RWPE1 (cell line): ENCODE measurements at regions not wholly inside any gene's neighbourhood (a gene's known extent, or its start where the extent isn't known, plus 50 kb on each side); places are given as distances from the start of the nearest gene placed in this dataset.
"Not testable (repeated sequence)": the region's sequence is repeated elsewhere in the genome, so short reads cannot be mapped to it uniquely, and the experiment has no call there.

Experiments used
- CTCF ChIA-PET: fragments of 350-600 bp; sonication (Branson Sonifier 250); formaldehyde crosslinking; extraction: SDS; loops from one replicate; lab custom pipeline; 2021; lab: Yijun Ruan, JAX
- POLR2A ChIA-PET: fragments of 400-600 bp; formaldehyde crosslinking; extraction: SDS; loops from one replicate; lab custom pipeline; 2020; ENCODE audit warnings: antibody characterized with exemption; ENCODE audit not compliant: low non-redundant PET; lab: Yijun Ruan, JAX
- DNase-seq: peaks from one replicate; pipeline ENCODE4 v3.0.0; 2012; ENCODE audit warnings: low spot score
- H3K27ac ChIP-seq: fragments of 450-650 bp; 2 replicates; pipeline ENCODE4 v1.5.1; 2017
- CTCF ChIP-seq: fragments of 450-650 bp; conservative IDR thresholded peaks from 2 replicates; pipeline ENCODE4 v1.5.1; 2017; ENCODE audit warnings: low read depth, mild to moderate bottlenecking

- CTCF ChIA-PET, result no interaction called here
- DNase-seq, result no peak
- no peak for TF ChIP-seq CTCF
- POLR2A ChIA-PET, result no interaction called here
- H3K27ac ChIP-seq, result no peak overlapping the region
These were observed 284.2 kb upstream of the SEMA6A start for GRCh38 chr5:116858705-116859333.

- DNase-seq, POLR2A ChIA-PET, CTCF ChIA-PET, H3K27ac ChIP-seq: not testable (repeated sequence)
These were observed 283.4 kb upstream of the SEMA6A start for GRCh38 chr5:116858020-116858419.

GRCh38 chr5:116856271-116856670, 281.6 kb upstream of the SEMA6A start:
- POLR2A ChIA-PET, result no interaction called here

GRCh38 chr5:116853992-116854391, 279.4 kb upstream of the SEMA6A start:
- POLR2A ChIA-PET, result interaction anchor here (0.6 kb wide), 1 partner anchor 1229 kb away, joined by 6 read pairs; no protein-coding TSS in a partner anchor
- CTCF ChIA-PET, result no interaction called here
- no peak overlapping the region for H3K27ac ChIP-seq
- TF ChIP-seq CTCF, result no peak
- no peak for DNase-seq

More at GRCh38 chr5:116856271-116856670, 281.6 kb upstream of the SEMA6A start:
- no peak overlapping the region for H3K27ac ChIP-seq
- no peak for DNase-seq
- CTCF ChIA-PET, result no interaction called here
- TF ChIP-seq CTCF, result no peak

GRCh38 chr5:116848954-116849581, 274.4 kb upstream of the SEMA6A start:
- POLR2A ChIA-PET, result no interaction called here
- CTCF ChIA-PET, result no interaction called here

GRCh38 chr5:116847960-116848359, 273.3 kb upstream of the SEMA6A start:
- TF ChIP-seq CTCF, result no peak
- H3K27ac ChIP-seq, result no peak overlapping the region
- ChIA-PET CTCF (no interaction called here), POLR2A (no interaction called here)
- DNase-seq, result no peak

More at GRCh38 chr5:116848954-116849581, 274.4 kb upstream of the SEMA6A start:
- DNase-seq, result no peak
- no peak for TF ChIP-seq CTCF
- H3K27ac ChIP-seq, result no peak overlapping the region

- no peak overlapping the region for H3K27ac ChIP-seq
- POLR2A ChIA-PET, result no interaction called here
- DNase-seq, result no peak
- no peak for TF ChIP-seq CTCF
- CTCF ChIA-PET, result interaction anchor here (0.6 kb wide), 2 partner anchors 26 to 312 kb away, joined by 3 read pairs; no protein-coding TSS in a partner anchor
These were observed 269.4 kb upstream of the SEMA6A start for GRCh38 chr5:116844015-116844414.
